ENCODE measurements at regions not wholly inside any gene's neighbourhood (a gene's known extent, or its start where the extent isn't known, plus 50 kb on each side); places are given as distances from the start of the nearest gene placed in this dataset.
"Not testable (repeated sequence)": the region's sequence is repeated elsewhere in the genome, so short reads cannot be mapped to it uniquely, and the experiment has no call there.

GRCh38 chr14:105736331-105736730 is 209.9 kb downstream of the TMEM121 start:
- TF ChIP-seq CTCF (IDR thresholded peaks at IDR 0.05; ENCODE audit: low read depth, low read length, poor library complexity, severe bottlenecking); EZH2phosphoT487 (IDR thresholded peaks at IDR 0.05; ENCODE audit: borderline replicate concordance, low read length): not testable (repeated sequence)

All from DOHH2 (cell line).